Astrocyte of the cerebellum (primary cell): ENCODE measurements at regions not wholly inside any gene's neighbourhood (a gene's known extent, or its start where the extent isn't known, plus 50 kb on each side); places are given as distances from the start of the nearest gene placed in this dataset.

ENCODE experiments used
- DNase-seq: peaks from one replicate; pipeline ENCODE4 v3.0.0-alpha.2; 2011; ENCODE audit warnings: low read depth
- H3K4me3 ChIP-seq: 2 replicates; pipeline ENCODE4 v1.5.1; 2011; ENCODE audit warnings: mild to moderate bottlenecking, low read depth, low read length, moderate library complexity
- CTCF ChIP-seq: IDR thresholded peaks from 2 replicates; pipeline ENCODE4 v1.5.1; 2012; ENCODE audit warnings: low read length, low read depth, moderate library complexity, mild to moderate bottlenecking; ENCODE audit errors: missing control alignments
- in situ Hi-C: cut with HindIII; loops from 2 replicates; pipeline ENCODE4 v1.10.0; 2017; ENCODE audit warnings: low sequenced_read_pairs

- no peak overlapping the region for H3K4me3 ChIP-seq
- in situ Hi-C loops: loop anchor here (10.0 kb wide), 1 partner anchor 311 kb away; no protein-coding TSS in a partner anchor
- no peak for DNase-seq
- TF ChIP-seq CTCF: no peak
Measured at GRCh38 chr1:84745857-84746256, 55.6 kb upstream of the SSX2IP start.

GRCh38 chr1:84743896-84744295 lies 53.6 kb upstream of the SSX2IP start:
- in situ Hi-C loops: loop anchor here (10.0 kb wide), 1 partner anchor 309 kb away; no protein-coding TSS in a partner anchor
- no peak overlapping the region for H3K4me3 ChIP-seq
- no peak for DNase-seq
- TF ChIP-seq CTCF: no peak

- DNase-seq: no peak
- in situ Hi-C loops: loop anchor here (10.0 kb wide), 1 partner anchor 308 kb away; no protein-coding TSS in a partner anchor
- no peak overlapping the region for H3K4me3 ChIP-seq
- no peak for TF ChIP-seq CTCF
Measured at GRCh38 chr1:84742653-84743052, 52.4 kb upstream of the SSX2IP start.

- in situ Hi-C loops: loop anchor here (10.0 kb wide), 1 partner anchor 305 kb away; no protein-coding TSS in a partner anchor
- no peak for DNase-seq
- H3K4me3 ChIP-seq: no peak overlapping the region
- TF ChIP-seq CTCF: no peak
Measured at GRCh38 chr1:84740050-84740714, 49.9 kb upstream of the SSX2IP start.
